H9 (cell line): ENCODE measurements at regions not wholly inside any gene's neighbourhood (a gene's known extent, or its start where the extent isn't known, plus 50 kb on each side); places are given as distances from the start of the nearest gene placed in this dataset.

Experiments used
- DNase-seq: peaks from one replicate; pipeline ENCODE4 v3.0.0-alpha.2; 2017
- H2AFZ ChIP-seq: one replicate; pipeline ENCODE4 v1.6.1; 2013; ENCODE audit warnings: mild to moderate bottlenecking, low read length, control low read depth, moderate library complexity
- H2AK5ac ChIP-seq: 2 replicates; pipeline ENCODE4 v1.6.1; 2013; ENCODE audit warnings: low read length, control low read depth, mixed read lengths; ENCODE audit not compliant: insufficient read length
- H2BK120ac ChIP-seq: one replicate; pipeline ENCODE4 v1.6.1; 2013; ENCODE audit warnings: low read depth, mild to moderate bottlenecking, low read length, control low read depth, inconsistent platforms; ENCODE audit not compliant: poor library complexity, severe bottlenecking
- H2BK12ac ChIP-seq: 2 replicates; pipeline ENCODE4 v1.6.1; 2013; ENCODE audit warnings: low read length, control low read depth, mixed read lengths, low read depth; ENCODE audit not compliant: insufficient read length
- H2BK15ac ChIP-seq: 2 replicates; pipeline ENCODE4 v1.6.1; 2013; ENCODE audit warnings: low read depth, low read length, control low read depth
- H2BK20ac ChIP-seq: one replicate; pipeline ENCODE4 v1.6.1; 2013; ENCODE audit warnings: low read depth, mild to moderate bottlenecking, low read length, control low read depth, inconsistent platforms; ENCODE audit not compliant: poor library complexity, severe bottlenecking
- H2BK5ac ChIP-seq: 2 replicates; pipeline ENCODE4 v1.6.1; 2013; ENCODE audit warnings: low read length, control low read depth, mixed read lengths; ENCODE audit not compliant: insufficient read length
- H3K14ac ChIP-seq: 2 replicates; pipeline ENCODE4 v1.6.1; 2013; ENCODE audit warnings: low read length, control low read depth; ENCODE audit not compliant: insufficient read depth
- H3K18ac ChIP-seq: 2 replicates; pipeline ENCODE4 v1.6.1; 2013; ENCODE audit warnings: low read depth, mild to moderate bottlenecking, mixed read lengths, low read length, control low read depth; ENCODE audit not compliant: insufficient read length
- H3K23ac ChIP-seq: 2 replicates; pipeline ENCODE4 v1.6.1; 2013; ENCODE audit warnings: low read length, control low read depth, mixed read lengths, low read depth; ENCODE audit not compliant: insufficient read length
- H3K23me2 ChIP-seq: 2 replicates; pipeline ENCODE4 v1.6.1; 2013; ENCODE audit warnings: low read depth, mild to moderate bottlenecking, mixed read lengths, low read length, control low read depth; ENCODE audit not compliant: insufficient read length, poor library complexity, severe bottlenecking
- H3K27ac ChIP-seq: 2 replicates; pipeline ENCODE4 v1.5.1; 2013; ENCODE audit warnings: low read length, control low read depth, mixed read lengths, low read depth; ENCODE audit not compliant: insufficient read length
- H3K27me3 ChIP-seq: 2 replicates; pipeline ENCODE4 v1.6.1; 2013; ENCODE audit warnings: low read length, control low read depth, inconsistent platforms; ENCODE audit not compliant: insufficient read depth
- H3K4ac ChIP-seq: 2 replicates; pipeline ENCODE4 v1.6.1; 2013; ENCODE audit warnings: low read depth, mild to moderate bottlenecking, control low read depth, inconsistent platforms, low read length, moderate library complexity
- H3K4me1 ChIP-seq: 2 replicates; pipeline ENCODE4 v1.6.1; 2013; ENCODE audit warnings: low read length, control low read depth, inconsistent platforms; ENCODE audit not compliant: insufficient read depth
- H3K4me2 ChIP-seq: 2 replicates; pipeline ENCODE4 v1.6.1; 2013; ENCODE audit warnings: low read length, control low read depth, mixed read lengths; ENCODE audit not compliant: insufficient read length, insufficient read depth
- H3K56ac ChIP-seq: 2 replicates; pipeline ENCODE4 v1.6.1; 2013; ENCODE audit warnings: low read depth, mild to moderate bottlenecking, mixed read lengths, low read length, control low read depth; ENCODE audit not compliant: insufficient read length
- H3K79me1 ChIP-seq: 2 replicates; pipeline ENCODE4 v1.6.1; 2013; ENCODE audit warnings: low read depth, mild to moderate bottlenecking, moderate library complexity, low read length, control low read depth, inconsistent platforms; ENCODE audit not compliant: insufficient read depth, poor library complexity, severe bottlenecking
- H3K79me2 ChIP-seq: 2 replicates; pipeline ENCODE4 v1.6.1; 2013; ENCODE audit warnings: low read length, control low read depth, inconsistent platforms; ENCODE audit not compliant: insufficient read depth
- H3K9ac ChIP-seq: 2 replicates; pipeline ENCODE4 v1.6.1; 2013; ENCODE audit warnings: low read length, control low read depth, mixed read lengths; ENCODE audit not compliant: insufficient read length; ENCODE audit errors: extremely low read depth
- H3K9me3 ChIP-seq: one replicate; pipeline ENCODE4 v1.6.1; 2013; ENCODE audit warnings: low read depth, low read length, inconsistent platforms; ENCODE audit not compliant: control insufficient read depth
- H3T11ph ChIP-seq: one replicate; pipeline ENCODE4 v1.6.1; 2013; ENCODE audit warnings: mild to moderate bottlenecking, low read length, control low read depth, inconsistent platforms
- H4K20me1 ChIP-seq: one replicate; pipeline ENCODE4 v1.6.1; 2013; ENCODE audit not compliant: control insufficient read depth, insufficient read length, insufficient read depth
- H4K5ac ChIP-seq: 2 replicates; pipeline ENCODE4 v1.6.1; 2013; ENCODE audit warnings: low read depth, mild to moderate bottlenecking, mixed read lengths, low read length, control low read depth; ENCODE audit not compliant: insufficient read length
- H4K8ac ChIP-seq: replicated peaks from 2 replicates; pipeline ENCODE4 v1.6.1; 2013; ENCODE audit warnings: low read length, control low read depth, mixed read lengths, low read depth; ENCODE audit not compliant: insufficient read length
- H4K91ac ChIP-seq: 2 replicates; pipeline ENCODE4 v1.6.1; 2013; ENCODE audit warnings: low read depth, mild to moderate bottlenecking, moderate library complexity, mixed read lengths, low read length, control low read depth; ENCODE audit not compliant: insufficient read length
- H3K27ac Mint-ChIP-seq, 3 experiments: 2 replicates in 2 of 3; 3 replicates in 1 of 3; pipeline ENCODE4 v1.8.0; 2020 to 2021; ENCODE audit warnings: mixed read lengths in 3 of 3, mild to moderate bottlenecking in 1 of 3, moderate library complexity in 1 of 3
- H3K27me3 Mint-ChIP-seq: 2 replicates; pipeline ENCODE4 v1.8.0; 2021; ENCODE audit warnings: low read depth, mild to moderate bottlenecking, moderate library complexity, mixed read lengths
- H3K36me3 Mint-ChIP-seq, 3 experiments: 2 replicates in 2 of 3; 3 replicates in 1 of 3; pipeline ENCODE4 v1.8.0; 2020 to 2021; ENCODE audit warnings: low read depth in 3 of 3, mixed read lengths in 3 of 3; ENCODE audit not compliant: insufficient read depth in 1 of 3
- H3K4me1 Mint-ChIP-seq, 2 experiments: 2 replicates each; pipeline ENCODE4 v1.8.0; 2020; ENCODE audit warnings: mixed read lengths in 2 of 2
- H3K4me3 Mint-ChIP-seq, 2 experiments: 2 replicates in 1 of 2; 3 replicates in 1 of 2; pipeline ENCODE4 v1.8.0; 2020 to 2021; ENCODE audit warnings: mild to moderate bottlenecking in 2 of 2, mixed read lengths in 2 of 2, moderate library complexity in 1 of 2
- H3K9me3 Mint-ChIP-seq, 2 experiments: 2 replicates in 1 of 2; 3 replicates in 1 of 2; pipeline ENCODE4 v1.8.0; 2020; ENCODE audit warnings: mild to moderate bottlenecking in 2 of 2, mixed read lengths in 2 of 2, moderate library complexity in 1 of 2
- CTCF ChIP-seq: fragments of 200-600 bp; sonication (generic); conservative IDR thresholded peaks from 3 replicates; pipeline ENCODE4 v1.8.0; 2021; ENCODE audit warnings: antibody characterized with exemption, mild to moderate bottlenecking
- WGBS: extraction: QIAGEN DNeasy Blood & Tissue Kit; methylation state at CpG from one replicate; pipeline ENCODE4 v1.1.7; 2013; ENCODE audit warnings: missing lambda C conversion rate, low lambda C conversion rate, mixed read lengths; ENCODE audit not compliant: insufficient read length; ENCODE audit errors: extremely low coverage; 5-methylcytosine and 5-hydroxymethylcytosine counted together

- Mint-ChIP-seq H3K36me3 (no peaks in the 10 kb centered on the region; a peak in 1 of 7 replicates), H3K4me1 (peaks cover 22 to 23% of the 10 kb centered on the region in 2 experiments), H3K4me3 (no peak overlapping the region), H3K27ac (no peak overlapping the region), H3K9me3 (no peaks in the 10 kb centered on the region), H3K27me3 (peaks cover 12% of the 10 kb centered on the region)
- Histone ChIP-seq H4K91ac (no peak overlapping the region), H2AK5ac (no peak overlapping the region), H3K79me2 (no peaks in the 10 kb centered on the region), H3K9ac (no peak overlapping the region), H3K4me1 (peaks cover 7% of the 10 kb centered on the region; the same call in 1 of the 2 replicates), H2BK120ac (no peak overlapping the region), H3K4ac (no peak overlapping the region), H2BK12ac (no peak overlapping the region), H3K18ac (no peak overlapping the region), H3K14ac (no peak overlapping the region), H4K5ac (no peak overlapping the region), H2BK20ac (no peak overlapping the region), H3K4me2 (no peak overlapping the region), H2BK15ac (no peak overlapping the region), H3K79me1 (no peaks in the 10 kb centered on the region), H3K9me3 (no peaks in the 10 kb centered on the region), H3K27me3 (no peaks in the 10 kb centered on the region), H3K56ac (no peak overlapping the region), H3K23ac (no peak overlapping the region), H4K20me1 (no peaks in the 10 kb centered on the region), H3K23me2 (no peaks in the 10 kb centered on the region), H2AFZ (no peak overlapping the region), H4K8ac (no peak overlapping the region), H2BK5ac (no peak overlapping the region), H3T11ph (no peak overlapping the region), H3K27ac (no peak overlapping the region)
- no peak for DNase-seq
- no peak for TF ChIP-seq CTCF
- WGBS: no CpG with 5 or more reads among the region's 7 CpGs
Measured at GRCh38 chr14:65170318-65170717, 68.0 kb upstream of the MAX start.
